HG02840 (cell line): ENCODE measurements at regions not wholly inside any gene's neighbourhood (a gene's known extent, or its start where the extent isn't known, plus 50 kb on each side); places are given as distances from the start of the nearest gene placed in this dataset.

Experiments
- ATAC-seq: cut with Tn5 transposase; IDR thresholded peaks from one replicate; pipeline ENCODE4 v1.9.1; 2021; ENCODE audit warnings: mild to moderate bottlenecking, moderate library complexity, moderate number of reproducible peaks; ENCODE audit not compliant: unreplicated experiment, low FRiP score

- ATAC-seq, result no peak
Observed at GRCh38 chr2:21422050-21422449, 298.3 kb downstream of the TDRD15 start.

- ATAC-seq, result no peak
Observed at GRCh38 chr2:21422724-21423522, 299.2 kb downstream of the TDRD15 start.

GRCh38 chr2:21423854-21424253, 300.1 kb downstream of the TDRD15 start:
- ATAC-seq, result no peak

GRCh38 chr2:21424375-21424774, 300.6 kb downstream of the TDRD15 start:
- no peak for ATAC-seq

GRCh38 chr2:21427606-21428005, 303.8 kb downstream of the TDRD15 start:
- ATAC-seq, result no peak

- no peak for ATAC-seq
Observed at GRCh38 chr2:21428754-21429153, 305.0 kb downstream of the TDRD15 start.

GRCh38 chr2:21429747-21430146, 306.0 kb downstream of the TDRD15 start:
- ATAC-seq, result no peak

GRCh38 chr2:21431078-21431477, 307.3 kb downstream of the TDRD15 start:
- no peak for ATAC-seq

- no peak for ATAC-seq
Observed at GRCh38 chr2:21438949-21439348, 315.2 kb downstream of the TDRD15 start.

GRCh38 chr2:21441442-21441841, 317.7 kb downstream of the TDRD15 start:
- no peak for ATAC-seq

GRCh38 chr2:21443494-21444105, 319.8 kb downstream of the TDRD15 start:
- ATAC-seq, result no peak

GRCh38 chr2:21449881-21450280, 326.1 kb downstream of the TDRD15 start:
- ATAC-seq, result no peak

- ATAC-seq, result no peak
Observed at GRCh38 chr2:21451403-21451802, 327.6 kb downstream of the TDRD15 start.

GRCh38 chr2:21452263-21452662, 328.5 kb downstream of the TDRD15 start:
- no peak for ATAC-seq

GRCh38 chr2:21452678-21453077, 328.9 kb downstream of the TDRD15 start:
- no peak for ATAC-seq

- ATAC-seq, result no peak
Observed at GRCh38 chr2:21453723-21454450, 330.1 kb downstream of the TDRD15 start.

- ATAC-seq, result no peak
Observed at GRCh38 chr2:21454839-21455238, 331.1 kb downstream of the TDRD15 start.

- no peak for ATAC-seq
Observed at GRCh38 chr2:21461754-21462240, 338.0 kb downstream of the TDRD15 start.

GRCh38 chr2:21466341-21466927, 342.7 kb downstream of the TDRD15 start:
- ATAC-seq, result no peak

- ATAC-seq, result no peak
Observed at GRCh38 chr2:21467280-21467818, 343.6 kb downstream of the TDRD15 start.

- no peak for ATAC-seq
Observed at GRCh38 chr2:21467910-21468309, 344.1 kb downstream of the TDRD15 start.
